Upper lobe of left lung (tissue), 6 donors: ENCODE measurements at regions not wholly inside any gene's neighbourhood (a gene's known extent, or its start where the extent isn't known, plus 50 kb on each side); places are given as distances from the start of the nearest gene placed in this dataset.
"Not testable (repeated sequence)": the region's sequence is repeated elsewhere in the genome, so short reads cannot be mapped to it uniquely, and the experiment has no call there.

Experiments
- ATAC-seq, 2 donors: fragments of 200-7000 bp; cut with Tn5 transposase; one replicate each; pipeline ENCODE4 v1.9.1; 2022; ENCODE audit warnings: mild to moderate bottlenecking in 2 of 2, moderate library complexity in 2 of 2; ENCODE audit not compliant: low FRiP score in 2 of 2
- DNase-seq, 2 donors: peaks; one replicate each; pipeline ENCODE4 v3.0.0-alpha.2; 2019 to 2020
- H3K27ac ChIP-seq, 4 donors: fragments of 200-600 bp; sonication (generic); one replicate each; pipeline ENCODE4 v1.5.1; 2016 to 2019
- H3K27me3 ChIP-seq, 4 donors: fragments of 200-600 bp; sonication (generic); one replicate each; pipeline ENCODE4 v1.5.1; 2017 to 2019
- H3K36me3 ChIP-seq, 4 donors: fragments of 200-600 bp; sonication (generic); one replicate each; pipeline ENCODE4 v1.5.1; 2016 to 2019
- H3K4me1 ChIP-seq, 4 donors: fragments of 200-600 bp; sonication (generic); one replicate each; pipeline ENCODE4 v1.5.1; 2018 to 2019
- H3K4me3 ChIP-seq, 4 donors: fragments of 200-600 bp; sonication (generic); one replicate each; pipeline ENCODE4 v1.5.1; 2017 to 2019; ENCODE audit warnings: mild to moderate bottlenecking in 2 of 4, moderate library complexity in 1 of 4
- H3K9me3 ChIP-seq, 4 donors: fragments of 200-600 bp; sonication (generic); one replicate each; pipeline ENCODE4 v1.5.1; 2018 to 2019
- CTCF ChIP-seq, 6 experiments: fragments of 450-650 bp in 4 of 6; fragments of 200-600 bp in 2 of 6; sonication (generic) in 2 of 6; IDR thresholded peaks; one replicate each; pipeline ENCODE4 v1.5.1; 2016 to 2019; ENCODE audit warnings: antibody characterized with exemption in 6 of 6
- EP300 ChIP-seq, 4 donors: sonication (generic); formaldehyde crosslinking; IDR thresholded peaks; one replicate each; pipeline ENCODE4 v1.5.1; 2017; ENCODE audit warnings: antibody characterized with exemption in 4 of 4, control low read depth in 2 of 4
- POLR2A ChIP-seq, 4 donors: fragments of 450-650 bp; IDR thresholded peaks; one replicate each; pipeline ENCODE4 v1.5.1; 2016 to 2017; ENCODE audit warnings: antibody characterized with exemption in 4 of 4, mild to moderate bottlenecking in 2 of 4
- POLR2AphosphoS5 ChIP-seq, 2 donors: sonication (generic); formaldehyde crosslinking; IDR thresholded peaks; one replicate each; pipeline ENCODE4 v1.5.1; 2017; ENCODE audit warnings: antibody characterized with exemption in 2 of 2
- WGBS, 2 donors: methylation state at CpG; one replicate each; pipeline ENCODE4 v1.1.5; 2017 to 2018; 5-methylcytosine and 5-hydroxymethylcytosine counted together
- donor health status: DM: no; HTN: no; CAD: no; lungs with moderate emphysema.
- donor health status: DM: no; HTN: yes; CAD: no; lungs with severe emphysema.

- WGBS, 2 donors = 57 to 61% methylated on average over 2 of the region's 2 CpGs
- no peak for TF ChIP-seq POLR2AphosphoS5 (IDR thresholded peaks at IDR 0.05)
- TF ChIP-seq EP300 (IDR thresholded peaks at IDR 0.05) = no peak
- no peak for TF ChIP-seq CTCF (IDR thresholded peaks at IDR 0.05)
- TF ChIP-seq POLR2A (IDR thresholded peaks at IDR 0.05) = no peak
- Histone ChIP-seq H3K27me3 (no peaks in the 10 kb centered on the region), H3K9me3 (no peaks in the 10 kb centered on the region), H3K4me1 (no peaks in the 10 kb centered on the region), H3K27ac (no peak overlapping the region), H3K4me3 (no peak overlapping the region), H3K36me3 (no peaks in the 10 kb centered on the region)
- DNase-seq = peak in 1 of 2 donors; percentile 21
- ATAC-seq = no peak
Measured at GRCh38 chr3:191740712-191741111, 279.7 kb downstream of the PYDC2 start.

GRCh38 chr3:191741847-191742350, 280.9 kb downstream of the PYDC2 start:
- WGBS, 2 donors = 59 to 78% methylated on average over 1 of the region's 1 CpG
- not testable (repeated sequence) for H3K27ac ChIP-seq, H3K9me3 ChIP-seq, H3K4me1 ChIP-seq, H3K27me3 ChIP-seq, H3K4me3 ChIP-seq, ATAC-seq, H3K36me3 ChIP-seq
- peak; percentile 5 to 40 for DNase-seq

GRCh38 chr3:191743283-191743682, 282.3 kb downstream of the PYDC2 start:
- Histone ChIP-seq H3K36me3 (no peaks in the 10 kb centered on the region), H3K9me3 (no peaks in the 10 kb centered on the region), H3K4me1 (no peaks in the 10 kb centered on the region), H3K4me3 (no peak overlapping the region), H3K27me3 (no peaks in the 10 kb centered on the region), H3K27ac (no peak overlapping the region)
- TF ChIP-seq CTCF (IDR thresholded peaks at IDR 0.05) (no peak), EP300 (IDR thresholded peaks at IDR 0.05) (no peak), POLR2AphosphoS5 (IDR thresholded peaks at IDR 0.05) (no peak), POLR2A (IDR thresholded peaks at IDR 0.05) (no peak)
- DNase-seq = peak in 1 of 2 donors; percentile 3
- no peak for ATAC-seq
- 69 to 81% methylated on average over 11 of the region's 11 CpGs for WGBS, 2 donors

- Histone ChIP-seq H3K27me3 (no peaks in the 10 kb centered on the region), H3K36me3 (no peaks in the 10 kb centered on the region), H3K9me3 (no peaks in the 10 kb centered on the region), H3K4me3 (no peak overlapping the region), H3K27ac (no peak overlapping the region), H3K4me1 (no peaks in the 10 kb centered on the region)
- DNase-seq = no peak
- WGBS, 2 donors = 78 to 83% methylated on average over 3 of the region's 3 CpGs
- no peak for ATAC-seq
- no peak for TF ChIP-seq CTCF (IDR thresholded peaks at IDR 0.05)
- TF ChIP-seq EP300 (IDR thresholded peaks at IDR 0.05) = no peak
- no peak for TF ChIP-seq POLR2A (IDR thresholded peaks at IDR 0.05)
- TF ChIP-seq POLR2AphosphoS5 (IDR thresholded peaks at IDR 0.05) = no peak
Measured at GRCh38 chr3:191750618-191751017, 289.7 kb downstream of the PYDC2 start.

- 66 to 83% methylated on average over 3 of the region's 3 CpGs for WGBS, 2 donors
- Histone ChIP-seq H3K4me1 (no peaks in the 10 kb centered on the region), H3K4me3 (no peak overlapping the region), H3K36me3 (no peaks in the 10 kb centered on the region), H3K27me3 (no peaks in the 10 kb centered on the region), H3K9me3 (no peaks in the 10 kb centered on the region), H3K27ac (no peak overlapping the region)
- ATAC-seq = no peak
- TF ChIP-seq POLR2A (IDR thresholded peaks at IDR 0.05) = no peak
- TF ChIP-seq CTCF (IDR thresholded peaks at IDR 0.05) = no peak
- TF ChIP-seq EP300 (IDR thresholded peaks at IDR 0.05) = no peak
- no peak for TF ChIP-seq POLR2AphosphoS5 (IDR thresholded peaks at IDR 0.05)
- no peak for DNase-seq
Measured at GRCh38 chr3:191753196-191753595, 292.2 kb downstream of the PYDC2 start.
